ENCODE measurements at regions not wholly inside any gene's neighbourhood (a gene's known extent, or its start where the extent isn't known, plus 50 kb on each side); places are given as distances from the start of the nearest gene placed in this dataset.

DNA sequence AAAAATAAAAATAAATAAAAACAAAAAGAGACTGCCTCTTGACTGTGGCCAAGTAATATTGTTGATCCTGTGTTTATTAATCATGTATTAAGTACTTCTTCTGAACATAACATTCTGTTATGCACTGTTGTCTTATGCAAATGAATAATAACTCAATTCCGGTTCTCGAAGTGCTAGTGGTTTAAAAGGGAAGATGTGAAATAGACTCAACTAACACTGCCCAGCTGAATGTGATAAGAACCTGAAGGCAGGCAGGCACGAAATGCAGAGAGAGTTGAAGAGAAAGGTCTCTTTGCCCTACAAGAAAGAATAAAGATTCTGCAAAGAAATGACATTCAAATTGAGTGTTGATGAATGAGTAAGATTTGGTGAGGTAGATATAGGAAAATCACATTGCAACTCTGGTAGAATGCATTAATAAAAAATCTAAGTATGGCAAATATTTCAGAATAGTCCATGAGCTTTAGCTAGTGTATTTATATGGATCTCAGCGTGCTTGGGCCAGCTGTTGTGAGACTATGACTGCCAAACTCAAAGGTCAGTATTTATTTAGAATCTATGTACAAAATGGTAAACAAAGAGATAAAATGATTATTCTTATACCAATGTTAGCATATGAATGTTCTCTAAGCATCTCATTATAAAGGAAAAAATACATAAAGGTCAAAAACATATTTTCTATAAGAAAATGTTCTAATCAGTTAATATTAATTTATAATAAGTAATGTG lies 352.3 kb upstream of the CDH7 start:
- TF ChIP-seq, protein P1, sequence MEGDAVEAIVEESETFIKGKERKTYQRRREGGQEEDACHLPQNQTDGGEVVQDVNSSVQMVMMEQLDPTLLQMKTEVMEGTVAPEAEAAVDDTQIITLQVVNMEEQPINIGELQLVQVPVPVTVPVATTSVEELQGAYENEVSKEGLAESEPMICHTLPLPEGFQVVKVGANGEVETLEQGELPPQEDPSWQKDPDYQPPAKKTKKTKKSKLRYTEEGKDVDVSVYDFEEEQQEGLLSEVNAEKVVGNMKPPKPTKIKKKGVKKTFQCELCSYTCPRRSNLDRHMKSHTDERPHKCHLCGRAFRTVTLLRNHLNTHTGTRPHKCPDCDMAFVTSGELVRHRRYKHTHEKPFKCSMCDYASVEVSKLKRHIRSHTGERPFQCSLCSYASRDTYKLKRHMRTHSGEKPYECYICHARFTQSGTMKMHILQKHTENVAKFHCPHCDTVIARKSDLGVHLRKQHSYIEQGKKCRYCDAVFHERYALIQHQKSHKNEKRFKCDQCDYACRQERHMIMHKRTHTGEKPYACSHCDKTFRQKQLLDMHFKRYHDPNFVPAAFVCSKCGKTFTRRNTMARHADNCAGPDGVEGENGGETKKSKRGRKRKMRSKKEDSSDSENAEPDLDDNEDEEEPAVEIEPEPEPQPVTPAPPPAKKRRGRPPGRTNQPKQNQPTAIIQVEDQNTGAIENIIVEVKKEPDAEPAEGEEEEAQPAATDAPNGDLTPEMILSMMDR (conservative IDR thresholded peaks at IDR 0.05): no peak
- no peak for TF ChIP-seq ZFX (IDR thresholded peaks at IDR 0.05)
- no peak overlapping the region for H3K27ac ChIP-seq

- no peak overlapping the region for H3K27ac ChIP-seq
- TF ChIP-seq, protein P1 (conservative IDR thresholded peaks at IDR 0.05): no peak
- TF ChIP-seq ZFX (IDR thresholded peaks at IDR 0.05): no peak
Observed at GRCh38 chr18:65380986-65381385, 369.8 kb upstream of the CDH7 start.

- TF ChIP-seq, protein P1 (conservative IDR thresholded peaks at IDR 0.05): no peak
- no peak for TF ChIP-seq ZFX (IDR thresholded peaks at IDR 0.05)
- no peak overlapping the region for H3K27ac ChIP-seq
Observed at GRCh38 chr18:65380571-65380970, 370.2 kb upstream of the CDH7 start.

- TF ChIP-seq, protein P1 (conservative IDR thresholded peaks at IDR 0.05): no peak
- TF ChIP-seq ZFX (IDR thresholded peaks at IDR 0.05): no peak
- H3K27ac ChIP-seq: no peak overlapping the region
Observed at GRCh38 chr18:65372904-65373303, 377.9 kb upstream of the CDH7 start.

DNA sequence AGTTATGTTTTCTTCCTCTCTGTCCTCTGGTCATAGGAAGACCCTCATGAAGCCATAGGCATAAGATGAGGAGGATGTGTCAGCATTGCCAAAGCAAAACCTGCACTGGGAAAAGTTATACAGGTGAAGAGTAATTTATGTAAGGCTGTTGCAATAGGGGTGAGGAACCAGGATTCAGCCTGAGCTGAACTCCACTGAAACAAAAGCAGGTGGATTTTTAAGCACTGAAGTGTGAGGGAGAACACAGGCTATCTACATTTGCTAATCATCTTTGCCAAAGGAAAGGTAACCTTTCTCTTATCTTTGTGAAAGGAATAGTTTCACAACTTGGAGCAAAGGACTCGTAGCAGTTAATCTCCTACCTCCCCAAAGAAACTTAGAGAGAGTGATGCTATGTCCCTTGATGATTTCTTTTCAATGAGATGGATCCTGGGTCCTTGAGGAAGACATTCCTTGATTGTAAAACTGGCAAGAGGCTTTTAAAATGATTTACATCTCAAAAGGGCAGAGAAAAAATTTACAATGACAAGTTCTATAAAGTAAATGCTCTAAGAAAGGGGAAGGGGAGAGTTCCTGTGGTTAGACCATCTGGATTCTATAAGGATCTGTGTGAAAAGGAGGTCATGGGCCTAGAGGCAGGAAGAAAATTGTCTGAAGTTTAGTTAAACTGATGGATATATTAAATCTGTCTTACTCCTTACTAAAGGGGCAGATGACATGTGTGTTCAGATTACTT lies 385.4 kb upstream of the CDH7 start:
- H3K27ac ChIP-seq: no peak overlapping the region

DNA sequence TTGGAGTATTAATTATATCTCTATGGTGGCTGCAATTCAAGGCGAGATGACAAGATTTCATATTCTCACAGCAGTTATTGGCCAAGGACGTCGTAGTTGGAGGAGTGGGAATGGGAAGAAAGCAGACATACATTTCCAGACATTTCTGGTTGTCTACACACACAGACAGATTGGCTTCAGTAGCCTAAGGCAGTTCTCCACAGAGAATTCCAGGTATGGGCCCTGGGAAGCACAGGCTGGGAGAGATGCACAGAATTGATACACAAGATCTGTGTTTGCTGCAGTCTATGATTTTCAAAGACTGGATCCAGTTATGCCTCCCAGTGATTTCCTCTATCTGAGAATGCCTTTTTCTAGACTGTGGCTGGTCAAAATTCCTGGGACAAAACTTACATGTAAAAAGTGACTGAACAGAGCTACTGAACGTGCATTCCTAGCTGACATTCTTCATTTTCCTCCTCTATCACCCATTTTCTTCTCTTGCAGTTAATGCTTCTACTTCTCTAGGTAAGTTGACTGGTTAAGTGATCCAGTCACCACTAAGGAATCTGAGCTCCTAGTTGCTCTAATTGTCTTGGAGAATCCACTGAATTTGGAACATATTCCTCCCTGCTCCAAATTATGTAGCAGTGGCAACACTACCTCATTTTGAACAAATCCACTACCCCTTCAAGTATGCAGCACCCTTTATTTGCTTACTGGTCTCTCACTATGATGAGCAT lies 386.7 kb upstream of the CDH7 start:
- TF ChIP-seq ZFX (IDR thresholded peaks at IDR 0.05): no peak
- TF ChIP-seq, protein P1 (conservative IDR thresholded peaks at IDR 0.05): no peak

More for the DNA sequence above, 385.4 kb upstream of the CDH7 start:
- TF ChIP-seq, protein P1 (conservative IDR thresholded peaks at IDR 0.05): no peak
- no peak for TF ChIP-seq ZFX (IDR thresholded peaks at IDR 0.05)

DNA sequence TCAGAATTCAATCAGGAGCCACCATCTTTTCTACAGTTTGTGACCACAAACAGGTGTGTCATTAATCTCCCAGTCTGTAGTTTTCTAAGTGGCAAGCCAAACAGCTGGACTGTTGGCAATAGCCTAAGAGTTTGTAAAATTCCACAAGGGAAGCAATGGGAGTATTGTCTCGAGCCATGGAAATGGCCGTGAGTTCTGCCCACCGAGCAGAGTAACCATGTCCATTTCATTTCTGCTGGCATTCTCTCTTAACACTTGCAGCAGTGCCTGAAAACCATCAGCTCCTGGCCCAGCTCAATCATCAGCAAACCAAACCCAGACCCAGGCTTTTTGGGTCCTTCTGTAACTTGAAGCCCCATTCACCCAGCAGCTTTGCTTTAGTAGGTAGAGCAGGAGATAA lies 387.8 kb upstream of the CDH7 start:
- TF ChIP-seq, protein P1 (conservative IDR thresholded peaks at IDR 0.05): no peak
- no peak for TF ChIP-seq ZFX (IDR thresholded peaks at IDR 0.05)
- H3K27ac ChIP-seq: no peak overlapping the region

More for the DNA sequence above, 386.7 kb upstream of the CDH7 start:
- no peak overlapping the region for H3K27ac ChIP-seq
